GM19238 (cell line): ENCODE measurements at regions not wholly inside any gene's neighbourhood (a gene's known extent, or its start where the extent isn't known, plus 50 kb on each side); places are given as distances from the start of the nearest gene placed in this dataset.
"Not testable (repeated sequence)": the region's sequence is repeated elsewhere in the genome, so short reads cannot be mapped to it uniquely, and the experiment has no call there.

Source experiments
- DNase-seq: peaks from one replicate; pipeline ENCODE4 v3.0.0; 2011; ENCODE audit warnings: low spot score; ENCODE audit not compliant: insufficient read length

DNA sequence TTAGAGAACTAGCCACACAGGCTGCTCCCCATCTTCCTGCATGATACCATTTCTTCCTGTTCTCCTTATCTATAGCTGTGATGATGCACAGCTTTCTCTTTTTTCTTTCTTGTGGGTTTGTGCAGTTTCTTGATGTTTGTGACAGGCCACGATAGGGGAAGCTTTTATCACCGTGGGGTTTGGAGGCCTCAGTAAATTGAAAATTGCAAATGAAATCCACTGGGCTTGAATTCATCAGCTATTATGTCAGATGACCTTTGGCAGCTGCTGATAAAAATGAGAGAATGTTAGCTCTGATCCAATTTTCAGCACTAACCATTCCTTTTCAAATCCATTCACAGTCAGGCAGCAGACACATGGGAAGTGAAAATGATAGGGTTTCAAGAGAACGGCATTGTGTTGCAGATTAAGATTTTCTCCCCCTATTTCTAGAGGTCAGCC is 176.9 kb upstream of the SOX2 start:
- no peak for DNase-seq

DNA sequence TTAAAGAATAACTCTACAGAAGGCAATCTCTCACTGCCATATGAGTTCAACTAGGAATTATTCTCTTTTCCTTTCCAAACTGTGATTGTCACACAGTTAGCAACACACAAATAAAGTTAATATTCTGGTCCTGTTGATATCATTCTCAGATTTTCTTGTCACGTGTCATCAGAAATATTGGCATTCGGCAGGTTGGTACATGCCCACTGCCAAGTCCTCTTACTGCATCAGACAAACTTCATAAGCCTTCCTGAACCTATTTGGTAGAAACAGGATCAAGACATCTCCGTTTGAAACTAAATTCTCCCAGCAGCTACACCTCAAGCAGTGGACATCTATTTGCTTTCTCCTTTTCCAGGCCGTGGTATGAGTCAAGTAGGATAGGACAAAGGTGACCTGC is 177.9 kb upstream of the SOX2 start:
- DNase-seq: no peak

DNA sequence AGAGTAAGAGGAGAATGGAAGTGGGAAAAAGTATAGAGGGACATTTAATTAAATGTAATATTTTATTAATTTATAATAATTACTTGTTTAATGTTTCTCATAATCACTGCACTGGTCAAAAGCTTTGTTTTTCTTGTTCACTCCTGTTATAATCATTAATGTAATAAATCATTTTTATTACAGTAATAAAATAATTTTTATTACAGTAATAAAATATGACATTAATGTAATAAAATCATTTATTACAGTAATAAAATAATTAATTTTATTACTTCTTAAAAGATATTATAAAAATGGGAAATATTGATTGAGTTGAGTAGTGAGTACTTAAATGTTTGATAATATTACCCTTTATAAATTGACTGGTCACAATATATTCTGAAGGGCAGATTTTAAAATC is 181.1 kb upstream of the SOX2 start:
- DNase-seq: no peak

DNA sequence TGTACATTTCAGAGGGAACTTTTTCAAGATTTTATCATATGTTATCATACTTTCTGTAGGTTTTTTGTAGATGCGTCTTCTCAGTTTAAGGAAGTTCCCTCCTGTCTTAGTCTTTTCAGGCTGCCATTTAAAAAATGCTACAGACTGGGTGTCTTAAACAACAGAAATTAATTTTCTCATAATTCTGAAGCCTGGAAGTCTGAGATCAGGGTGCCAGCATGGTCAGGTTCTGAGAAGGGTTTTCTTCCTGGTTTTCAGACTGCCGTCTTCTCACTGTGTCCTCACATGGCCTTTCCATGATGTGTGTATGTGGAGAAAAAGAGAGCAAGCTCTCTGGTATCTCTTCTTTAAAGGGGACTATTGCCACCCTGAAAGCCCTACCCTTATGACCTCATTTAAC is 189.9 kb upstream of the SOX2 start:
- DNase-seq: no peak

DNA sequence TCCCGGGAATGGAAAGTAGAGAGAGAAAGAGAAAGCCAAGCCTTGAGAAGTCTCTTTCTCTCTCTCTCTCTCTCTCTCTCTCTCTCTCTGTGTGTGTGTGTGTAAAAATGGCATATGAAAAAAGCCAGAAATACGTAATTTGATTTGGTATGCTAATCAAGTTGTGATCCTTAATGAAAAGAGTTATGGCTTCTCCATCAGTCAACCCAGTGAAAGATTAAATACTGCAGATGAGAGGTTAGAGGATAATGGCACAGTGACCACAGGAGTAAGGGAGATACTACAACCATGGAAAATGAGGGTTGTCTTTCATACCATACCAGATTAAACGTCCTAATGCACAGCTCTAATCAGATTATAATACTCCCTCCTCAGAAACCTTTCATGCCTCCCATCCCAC is 193.5 kb upstream of the SOX2 start:
- no peak for DNase-seq

DNA sequence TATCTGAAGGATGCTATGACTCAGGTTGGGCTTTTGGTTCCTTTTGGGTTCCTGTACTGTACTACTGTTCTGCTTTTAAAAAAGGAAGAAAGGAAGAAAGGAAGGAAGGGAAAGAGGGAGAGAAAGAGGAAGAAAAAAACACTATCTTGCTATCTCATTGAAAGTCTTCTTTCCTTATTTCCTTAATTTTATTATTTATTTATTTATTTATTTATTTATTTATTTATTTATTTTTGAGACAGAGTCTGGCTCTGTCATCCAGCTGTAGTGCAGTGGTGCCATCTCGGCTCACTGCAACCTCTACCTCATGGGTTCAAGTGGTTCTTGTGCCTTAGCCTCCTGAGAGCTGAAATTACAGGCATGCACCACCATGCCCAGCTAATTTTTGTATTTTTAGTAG is 198.9 kb upstream of the SOX2 start:
- DNase-seq: no peak

DNA sequence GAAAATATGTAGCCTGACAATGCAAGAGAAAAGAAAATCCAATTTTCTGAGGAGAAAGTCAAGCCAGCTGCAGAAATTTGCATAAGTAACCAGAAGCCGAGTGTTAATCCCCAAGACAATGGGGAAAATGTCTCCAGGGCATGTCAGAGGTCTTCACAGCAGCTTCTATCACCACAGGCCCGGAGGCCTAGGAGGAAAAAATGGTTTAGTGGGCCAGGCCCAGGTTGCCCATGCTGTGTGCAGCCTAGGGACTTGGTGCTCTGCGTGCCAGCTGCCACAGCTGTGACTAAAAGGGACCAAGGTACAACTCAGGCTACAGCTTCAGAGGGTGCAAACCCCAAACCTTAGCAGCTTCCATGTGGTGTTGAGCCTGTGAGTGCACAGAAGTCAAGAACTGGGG is 201.2 kb upstream of the SOX2 start:
- no peak for DNase-seq

DNA sequence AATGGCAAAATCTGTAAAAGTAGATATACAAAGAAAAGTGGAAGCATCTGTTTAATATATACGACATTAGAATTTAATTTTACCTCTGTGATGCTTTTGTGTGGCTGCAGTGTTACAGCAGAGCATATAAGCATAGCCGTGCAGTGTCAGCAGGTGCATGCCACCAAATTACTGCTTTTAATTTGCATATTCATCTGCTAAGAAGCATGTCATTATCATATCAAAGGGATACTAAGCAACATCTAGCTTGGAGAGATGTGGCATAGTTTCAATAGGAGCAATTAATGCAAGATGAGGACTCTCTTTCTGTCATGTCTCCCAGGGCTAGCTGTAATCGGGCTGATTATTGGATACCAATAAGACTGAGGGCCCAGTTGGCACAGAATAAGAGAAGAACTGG is 214.4 kb upstream of the SOX2 start:
- no peak for DNase-seq

DNA sequence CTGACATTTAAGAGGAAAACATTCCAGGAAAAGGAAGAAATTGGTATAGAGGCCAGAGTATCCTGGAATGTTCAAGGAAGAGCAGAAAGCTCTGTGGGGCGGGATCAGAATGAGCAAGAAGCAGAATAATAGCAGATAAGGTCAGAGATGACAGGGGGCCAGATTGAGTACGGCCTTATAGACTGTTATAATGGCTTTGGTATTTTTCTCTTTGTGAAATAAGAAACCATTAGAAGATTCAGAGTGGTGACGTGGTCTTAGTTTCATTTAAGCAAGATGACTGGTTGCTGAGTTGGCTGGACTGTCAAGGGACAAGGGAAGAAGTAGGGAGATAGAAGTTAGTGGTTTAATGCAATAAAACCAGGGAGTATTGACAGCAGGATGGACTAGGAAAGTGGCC is 218.3 kb upstream of the SOX2 start:
- no peak for DNase-seq

DNA sequence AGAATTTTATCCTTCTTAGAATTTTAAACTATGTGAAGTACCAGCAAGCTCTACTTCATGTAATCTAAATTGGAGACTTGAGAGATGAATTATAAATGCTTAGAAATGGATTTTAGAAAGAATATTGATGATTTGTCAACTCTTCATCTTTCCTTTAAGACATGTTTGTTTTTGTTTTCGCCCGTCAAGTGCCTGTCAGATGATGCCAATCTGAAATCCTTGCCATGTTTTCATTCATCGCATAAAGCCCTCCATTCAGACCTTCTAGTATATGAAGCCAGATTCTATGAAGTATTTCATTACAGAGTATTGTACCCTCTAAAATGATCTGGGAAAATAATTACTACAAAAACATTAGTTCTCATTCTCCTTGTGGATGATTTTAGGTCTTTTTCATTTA is 223.2 kb upstream of the SOX2 start:
- DNase-seq: no peak

DNA sequence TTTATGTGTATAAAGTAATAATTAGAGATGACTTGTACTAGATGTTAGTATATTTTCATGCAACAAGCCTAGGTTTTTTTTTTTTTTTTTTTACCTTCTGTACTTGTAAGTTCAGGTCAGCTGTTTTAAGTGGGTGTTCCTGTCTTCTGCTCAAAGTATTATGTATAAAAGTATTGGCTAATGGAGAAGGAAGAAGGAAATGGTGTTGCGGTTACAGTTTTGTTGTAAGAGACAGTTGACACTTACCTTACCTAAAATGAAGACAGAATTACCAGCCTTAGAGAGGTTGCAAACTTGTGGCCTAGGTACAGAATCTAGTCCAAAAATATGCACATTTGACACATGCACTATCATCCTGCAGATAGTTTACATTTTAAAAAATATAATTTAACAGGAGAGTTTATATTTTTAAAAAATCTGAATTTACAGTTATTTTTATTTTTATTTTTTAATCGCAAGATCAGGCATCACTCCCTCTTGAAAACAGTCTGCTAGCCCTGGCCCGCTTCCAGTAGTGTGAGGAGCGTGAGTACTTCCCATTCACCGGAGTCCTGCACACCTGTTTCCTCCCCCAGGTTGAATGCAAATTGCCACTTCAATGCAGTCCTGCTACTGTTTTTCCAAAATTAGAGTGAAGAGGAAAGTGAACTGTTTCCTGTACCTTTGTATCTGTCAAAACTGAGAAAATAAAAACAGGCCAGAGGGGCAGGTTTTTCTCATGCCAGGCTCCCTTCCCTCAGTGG is 224.3 kb upstream of the SOX2 start:
- DNase-seq: no peak

DNA sequence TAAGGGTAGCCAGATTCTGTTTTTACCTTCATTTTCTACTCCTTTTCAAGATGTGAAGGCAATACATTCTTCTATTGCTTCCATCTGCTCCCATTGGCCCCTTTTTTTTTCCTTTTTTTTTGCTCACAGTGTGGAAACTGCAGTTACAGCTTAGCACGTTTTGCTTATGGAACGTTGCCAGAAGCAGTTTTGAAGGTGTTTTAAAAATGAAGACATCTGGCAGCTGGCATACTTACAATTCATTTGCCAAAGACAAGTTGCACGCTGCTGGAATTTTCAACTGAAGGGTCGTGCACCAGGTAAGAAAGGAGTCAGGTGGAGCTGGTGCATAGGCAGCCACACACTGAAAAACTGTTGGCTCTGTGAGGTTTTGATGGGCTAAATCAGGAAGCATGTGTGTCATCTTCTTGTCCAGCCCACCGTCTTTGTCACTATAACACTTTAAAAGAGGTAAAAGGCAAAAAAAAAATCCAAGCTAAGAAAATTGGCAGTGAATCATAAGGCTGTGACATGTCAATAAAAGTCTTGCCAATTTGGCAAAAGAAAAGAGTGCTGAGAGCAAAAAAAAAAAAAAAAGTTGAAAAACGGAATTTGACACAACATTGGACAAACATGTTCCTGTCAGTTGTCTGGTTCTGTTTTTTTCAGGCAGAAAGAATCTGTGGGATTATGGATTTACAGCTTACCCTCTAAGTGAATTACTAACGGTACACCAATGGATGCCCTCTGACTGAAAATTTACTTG is 225.4 kb upstream of the SOX2 start:
- no peak for DNase-seq

DNA sequence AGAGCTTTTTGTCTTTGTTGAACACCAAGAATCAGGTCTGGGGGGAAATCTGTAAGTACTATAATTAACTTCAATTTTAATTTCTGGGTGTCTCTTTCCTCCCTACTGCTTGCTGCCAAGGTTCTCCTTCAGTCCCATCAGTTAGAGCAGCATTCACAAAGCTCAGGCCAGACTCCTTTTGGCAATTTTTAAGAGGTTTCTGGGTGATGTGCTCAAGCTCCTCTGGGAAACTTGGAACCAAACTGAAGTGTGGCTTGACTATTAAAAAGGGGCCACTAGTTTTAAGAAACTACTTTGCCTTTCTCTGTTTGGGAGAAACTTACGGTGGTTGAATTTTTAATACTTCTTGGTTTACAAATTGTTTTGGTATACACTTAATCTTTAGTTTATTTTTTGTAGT is 227.7 kb upstream of the SOX2 start:
- DNase-seq: no peak

DNA sequence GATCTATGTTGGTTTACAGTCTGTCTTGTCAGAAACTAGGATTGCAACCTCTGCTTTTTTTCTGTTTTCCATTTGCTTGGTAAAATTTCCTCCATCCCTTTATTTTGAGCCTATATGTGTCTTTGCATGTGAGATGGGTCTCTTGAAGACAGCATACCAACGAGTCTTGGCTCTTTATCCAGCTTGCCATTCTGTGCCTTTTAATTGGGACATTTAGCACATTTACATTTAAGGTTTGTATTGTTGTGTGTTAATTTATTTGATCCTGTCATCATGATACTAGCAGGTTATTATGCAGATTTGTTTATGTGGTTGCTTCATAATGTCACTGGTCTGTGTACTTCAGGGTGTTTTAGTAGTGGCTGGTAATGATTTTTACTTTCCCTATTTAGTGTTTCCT is 236.6 kb upstream of the SOX2 start:
- not testable (repeated sequence) for DNase-seq

DNA sequence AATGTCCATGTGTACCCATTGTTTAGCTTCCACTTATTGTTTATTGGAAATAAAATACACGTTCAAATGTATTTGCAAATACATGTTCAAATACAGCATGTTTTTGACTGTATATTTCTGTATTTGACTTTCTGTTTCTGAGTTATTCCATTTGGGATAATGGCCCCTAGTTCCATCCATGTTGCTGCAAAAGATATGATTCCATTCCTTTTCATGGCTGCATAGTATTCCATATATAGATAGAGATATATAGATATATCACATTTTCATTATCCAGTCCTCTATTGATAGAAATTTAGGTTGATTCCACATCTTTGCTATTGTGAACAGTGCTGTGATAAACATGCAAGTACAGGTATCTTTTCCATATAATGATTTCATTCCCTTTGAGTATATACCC is 241.4 kb upstream of the SOX2 start:
- no peak for DNase-seq

DNA sequence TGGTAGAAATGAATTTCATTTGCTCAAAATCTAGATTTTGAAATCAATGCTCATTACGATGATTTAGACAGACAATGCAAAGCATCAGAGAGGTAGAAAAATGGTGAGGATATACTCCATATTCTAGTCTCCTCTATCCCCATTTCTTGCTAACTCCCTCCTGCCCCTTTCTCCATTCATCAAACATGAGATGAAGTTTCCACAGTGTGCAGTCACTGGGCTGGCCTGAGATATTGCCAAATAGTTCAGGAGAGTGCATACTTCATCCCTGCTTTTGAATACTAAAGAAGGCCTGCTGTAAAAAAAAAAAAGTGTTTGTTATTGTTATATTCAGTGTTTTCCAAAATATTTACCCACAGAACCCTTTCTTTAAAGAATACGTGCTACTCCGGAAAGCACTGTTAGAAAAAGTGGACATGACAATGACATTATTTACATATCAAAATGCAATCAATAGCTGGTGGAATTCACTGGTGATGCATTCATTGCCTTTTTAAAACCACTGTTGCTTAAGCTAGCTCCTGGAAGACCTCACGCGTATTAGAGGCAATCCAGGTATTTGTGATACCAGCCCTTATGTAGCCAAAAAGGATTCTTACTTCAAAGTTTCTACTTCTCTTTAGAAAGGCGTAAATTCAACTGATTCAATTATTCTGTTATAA is 247.6 kb upstream of the SOX2 start:
- DNase-seq: no peak

DNA sequence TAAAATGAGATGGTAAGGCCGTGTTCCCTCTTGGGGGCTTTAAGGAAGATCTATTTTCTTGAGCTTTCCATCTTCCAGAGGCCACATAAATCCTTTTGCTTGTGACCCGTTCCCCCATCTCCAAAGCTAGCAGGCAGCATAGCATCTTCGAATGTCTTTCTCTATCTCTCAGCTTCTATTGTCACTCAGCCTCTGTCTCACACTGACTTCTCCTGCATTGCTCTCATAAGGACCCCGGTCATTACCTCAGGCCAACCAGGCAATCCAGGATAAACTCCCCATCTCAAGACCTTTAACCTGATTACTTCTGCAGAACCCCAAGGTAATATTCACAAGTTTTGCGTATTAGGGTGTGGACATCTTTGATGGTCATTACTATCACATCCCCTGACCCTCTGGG is 250.3 kb upstream of the SOX2 start:
- no peak for DNase-seq

DNA sequence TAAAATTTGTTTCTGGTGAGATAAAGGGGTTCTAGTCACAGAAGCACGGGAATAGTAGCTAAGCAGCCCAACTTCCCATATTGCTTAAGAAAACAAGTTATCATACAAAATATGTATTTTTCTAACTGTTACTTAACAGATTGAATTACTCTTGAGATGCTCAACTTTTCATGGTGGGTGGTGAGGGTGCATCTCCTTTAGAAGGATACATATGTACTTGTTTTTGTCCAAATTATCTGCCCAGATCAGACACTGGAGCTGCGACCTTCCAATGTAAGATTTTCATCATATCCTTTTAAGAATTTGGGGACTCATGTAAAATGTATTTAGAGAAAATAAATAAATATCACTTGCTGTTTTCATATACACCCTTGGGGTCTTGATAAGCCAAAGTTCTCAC is 252.2 kb upstream of the SOX2 start:
- no peak for DNase-seq

DNA sequence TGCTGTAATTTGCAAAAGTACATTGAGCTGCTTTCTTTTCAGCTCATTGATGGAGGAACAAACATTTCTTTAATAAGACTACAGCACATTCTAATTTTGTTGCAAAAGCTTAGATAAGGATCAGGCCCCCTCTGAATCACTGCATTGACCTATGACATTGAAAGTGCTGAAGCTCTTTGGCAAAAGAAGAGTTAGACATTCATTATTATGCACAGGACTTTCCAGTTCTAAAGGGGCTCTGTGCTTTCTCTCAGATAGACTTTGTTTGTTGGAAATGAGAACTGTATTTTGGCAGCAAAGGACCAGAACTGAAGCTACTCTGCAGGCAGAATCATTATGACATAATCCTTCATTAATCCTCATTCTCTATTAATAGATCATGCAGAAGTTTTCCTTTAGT is 252.9 kb upstream of the SOX2 start:
- DNase-seq: no peak

DNA sequence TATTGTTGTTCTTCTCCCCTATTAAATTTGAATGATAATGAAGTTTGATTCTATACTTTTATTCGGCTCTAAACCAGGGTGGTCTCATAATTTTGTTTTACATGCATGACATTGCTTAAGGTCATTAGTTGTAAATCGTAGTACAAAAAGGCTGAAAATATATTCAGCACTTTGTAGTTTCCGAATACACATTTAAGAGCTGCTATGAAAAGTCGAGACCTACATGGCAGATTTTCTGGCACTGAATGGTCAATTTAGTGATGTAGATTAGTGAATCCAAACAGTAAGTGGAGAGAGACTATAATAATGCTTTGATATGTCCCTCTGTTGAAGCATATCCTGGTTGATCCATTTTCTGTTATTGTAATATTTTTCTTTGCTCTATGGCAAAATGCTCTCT is 254.0 kb upstream of the SOX2 start:
- no peak for DNase-seq

DNA sequence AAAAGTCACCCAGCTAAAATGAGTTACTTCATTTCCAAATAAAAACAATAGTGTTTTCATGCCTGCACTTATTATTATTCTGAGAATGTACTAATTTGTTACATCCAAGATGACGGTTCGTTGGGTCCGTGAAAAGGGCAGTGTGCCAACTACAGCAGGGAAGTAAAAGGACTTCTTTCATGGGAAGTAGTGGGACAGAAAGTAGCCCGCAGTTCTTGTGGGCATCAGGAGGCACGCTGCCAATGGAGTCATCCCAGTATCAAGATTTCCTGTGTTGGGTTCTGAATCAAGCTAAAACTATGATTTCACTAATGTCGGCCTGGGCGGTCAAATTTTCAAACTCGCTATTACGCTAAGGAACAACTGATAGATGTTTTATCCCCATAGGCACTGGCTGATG is 254.5 kb upstream of the SOX2 start:
- no peak for DNase-seq

DNA sequence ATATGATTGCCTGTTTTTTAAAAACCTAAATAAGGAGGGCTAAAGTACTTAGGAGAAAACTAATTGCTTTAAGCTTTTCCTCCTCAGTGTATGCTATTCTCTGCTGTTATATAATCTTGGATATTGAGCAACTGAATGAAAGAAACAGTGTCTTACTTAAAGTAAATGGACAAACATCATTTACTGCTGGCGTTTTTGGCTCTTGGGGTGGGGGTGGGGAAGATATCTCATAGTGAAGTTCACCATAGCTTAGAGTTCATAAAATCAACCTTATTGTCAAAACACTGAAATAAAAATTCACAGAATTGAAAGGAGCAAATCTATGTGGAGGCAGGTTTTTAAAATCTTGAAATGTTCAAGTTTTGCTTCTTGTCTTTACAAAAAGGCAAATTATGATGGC is 256.4 kb upstream of the SOX2 start:
- DNase-seq: no peak
